Neural cell (in vitro differentiated cells): ENCODE measurements at regions not wholly inside any gene's neighbourhood (a gene's known extent, or its start where the extent isn't known, plus 50 kb on each side); places are given as distances from the start of the nearest gene placed in this dataset.

Experiments used
- H2AFZ ChIP-seq: fragments of 200-600, 300-800 bp; sonication (generic), shearing (Covaris generic); 2 replicates; pipeline ENCODE4 v1.6.0; 2014; ENCODE audit warnings: low read depth, mild to moderate bottlenecking, antibody characterized with exemption, low read length, moderate library complexity
- H3F3A ChIP-seq: fragments of 200-600 bp; shearing (Covaris generic); 2 replicates; pipeline ENCODE4 v1.6.1; 2016; ENCODE audit warnings: mild to moderate bottlenecking, moderate library complexity, mixed read lengths, antibody characterized with exemption, low read length; ENCODE audit not compliant: insufficient read depth, poor library complexity, severe bottlenecking
- H3K27ac ChIP-seq: fragments of 200-600, 300-800 bp; sonication (generic), shearing (Covaris generic); 2 replicates; pipeline ENCODE4 v1.5.1; 2014; ENCODE audit warnings: mild to moderate bottlenecking, low read length, moderate library complexity
- H3K27me3 ChIP-seq: fragments of 300-800, 200-600 bp; sonication (generic), shearing (Covaris generic); 2 replicates; pipeline ENCODE4 v1.6.0; 2014; ENCODE audit warnings: mild to moderate bottlenecking, low read depth, low read length, moderate library complexity; ENCODE audit not compliant: insufficient read depth
- H3K36me3 ChIP-seq: fragments of 300-800, 200-600 bp; sonication (generic), shearing (Covaris generic); 2 replicates; pipeline ENCODE4 v1.5.1; 2014; ENCODE audit warnings: mild to moderate bottlenecking, antibody characterized with exemption, low read length, moderate library complexity; ENCODE audit not compliant: insufficient read depth
- H3K4me2 ChIP-seq: fragments of 300-800, 200-600 bp; sonication (generic), shearing (Covaris generic); 2 replicates; pipeline ENCODE4 v1.6.0; 2014; ENCODE audit warnings: mild to moderate bottlenecking, low read length
- H3K4me3 ChIP-seq: fragments of 300-800, 200-600 bp; sonication (generic), shearing (Covaris generic); 2 replicates; pipeline ENCODE4 v1.5.1; 2014; ENCODE audit warnings: mild to moderate bottlenecking, low read length, moderate library complexity
- H3K79me2 ChIP-seq: fragments of 200-600 bp; shearing (Covaris generic); replicated peaks from 2 replicates; pipeline ENCODE4 v1.6.0; 2014; ENCODE audit warnings: mild to moderate bottlenecking, low read length, moderate library complexity; ENCODE audit not compliant: insufficient read depth
- H3K9ac ChIP-seq: fragments of 300-800, 200-600 bp; sonication (generic), shearing (Covaris generic); 2 replicates; pipeline ENCODE4 v1.6.1; 2016; ENCODE audit warnings: mild to moderate bottlenecking, low read length, mixed read lengths
- H3K9me2 ChIP-seq: fragments of 200-600 bp; shearing (Covaris generic); 2 replicates; pipeline ENCODE4 v1.6.1; 2016; ENCODE audit warnings: mild to moderate bottlenecking, low read length, mixed read lengths; ENCODE audit not compliant: insufficient read depth
- H3K9me3 ChIP-seq: fragments of 200-600, 300-800 bp; sonication (generic), shearing (Covaris generic); 2 replicates; pipeline ENCODE4 v1.6.1; 2016; ENCODE audit warnings: mild to moderate bottlenecking, mixed run types, low read length, moderate library complexity, mixed read lengths
- H4K20me1 ChIP-seq: fragments of 200-600 bp; shearing (Covaris generic); 2 replicates; pipeline ENCODE4 v1.6.1; 2016; ENCODE audit warnings: mild to moderate bottlenecking, mixed run types; ENCODE audit not compliant: insufficient read depth
- EP300 ChIP-seq: fragments of 450-650 bp; conservative IDR thresholded peaks from 2 replicates; pipeline ENCODE4 v1.6.1; 2014; ENCODE audit warnings: antibody characterized with exemption, mild to moderate bottlenecking, moderate library complexity; ENCODE audit not compliant: poor library complexity, severe bottlenecking
- EZH2 ChIP-seq: fragments of 200-600, 300-800 bp; shearing (Covaris generic), sonication (generic); IDR thresholded peaks from 2 replicates; pipeline ENCODE4 v1.6.1; 2014; ENCODE audit warnings: antibody characterized with exemption, low read length, borderline replicate concordance, mild to moderate bottlenecking; ENCODE audit not compliant: insufficient read depth, poor library complexity, severe bottlenecking
- MXI1 ChIP-seq: fragments of 450-650 bp; conservative IDR thresholded peaks from 2 replicates; pipeline ENCODE4 v1.6.1; 2014; ENCODE audit warnings: antibody characterized with exemption, mild to moderate bottlenecking; ENCODE audit not compliant: poor library complexity, severe bottlenecking
- POLR2AphosphoS5 ChIP-seq: IDR thresholded peaks from 2 replicates; pipeline ENCODE4 v1.6.1; 2012
- RAD21 ChIP-seq: fragments of 450-650 bp; conservative IDR thresholded peaks from 2 replicates; pipeline ENCODE4 v1.6.1; 2014; ENCODE audit warnings: antibody characterized with exemption, mild to moderate bottlenecking, moderate library complexity
- SMC3 ChIP-seq: fragments of 450-650 bp; conservative IDR thresholded peaks from 2 replicates; pipeline ENCODE4 v1.6.1; 2014; ENCODE audit warnings: antibody characterized with exemption, mild to moderate bottlenecking, moderate library complexity; ENCODE audit not compliant: poor library complexity
- TAF1 ChIP-seq: IDR thresholded peaks from 2 replicates; pipeline ENCODE4 v1.6.1; 2012; ENCODE audit warnings: low read depth
- TF ChIP-seq, protein P1 (sequence below): IDR thresholded peaks from 2 replicates; pipeline ENCODE4 v1.6.1; 2012; ENCODE audit warnings: borderline replicate concordance
- TF ChIP-seq, protein P2 (sequence below): fragments of 450-650 bp; IDR thresholded peaks from 2 replicates; pipeline ENCODE4 v1.5.1; 2014; ENCODE audit warnings: antibody characterized with exemption, mild to moderate bottlenecking, moderate library complexity; ENCODE audit not compliant: poor library complexity, severe bottlenecking

DNA sequence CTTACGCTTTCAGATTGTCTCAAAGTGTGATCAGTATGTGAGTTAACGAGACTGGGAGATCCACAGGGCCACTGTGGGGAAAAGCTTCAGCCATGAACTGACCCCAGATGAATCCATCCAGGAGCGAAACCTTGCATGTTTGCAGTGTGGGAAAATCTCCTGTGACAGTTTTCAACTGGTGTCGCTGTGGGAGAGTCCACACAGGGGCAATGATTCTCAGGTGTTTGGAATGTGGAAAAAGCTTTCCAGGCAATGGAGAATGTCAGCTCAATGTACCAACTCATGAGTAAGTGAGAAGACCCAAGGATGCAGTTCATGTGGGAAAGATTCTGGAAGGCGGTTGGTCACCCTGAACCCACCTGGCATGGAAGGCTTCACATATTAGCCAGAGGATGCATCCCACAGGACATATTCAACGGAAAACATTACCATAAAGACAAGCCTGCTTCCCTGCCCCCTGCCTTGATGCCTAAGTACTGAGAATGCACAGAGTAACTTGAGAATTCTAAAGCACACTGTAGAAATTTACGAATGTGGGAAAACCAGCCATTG lies 204.1 kb upstream of the BMPER start:
- H2AFZ ChIP-seq = no peak overlapping the region
- peak overlapping the region; percentile 29 for H3K27ac ChIP-seq
- no peaks in the 10 kb centered on the region for H3K9me3 ChIP-seq
- no peaks in the 10 kb centered on the region for H3K36me3 ChIP-seq
- no peaks in the 10 kb centered on the region for H3K9me2 ChIP-seq
- no peaks in the 10 kb centered on the region for H3F3A ChIP-seq
- no peaks in the 10 kb centered on the region for H3K79me2 ChIP-seq
- H4K20me1 ChIP-seq = no peaks in the 10 kb centered on the region
- H3K9ac ChIP-seq = no peak overlapping the region
- H3K4me2 ChIP-seq = no peak overlapping the region
- no peak for TF ChIP-seq TAF1
- TF ChIP-seq, protein P1, sequence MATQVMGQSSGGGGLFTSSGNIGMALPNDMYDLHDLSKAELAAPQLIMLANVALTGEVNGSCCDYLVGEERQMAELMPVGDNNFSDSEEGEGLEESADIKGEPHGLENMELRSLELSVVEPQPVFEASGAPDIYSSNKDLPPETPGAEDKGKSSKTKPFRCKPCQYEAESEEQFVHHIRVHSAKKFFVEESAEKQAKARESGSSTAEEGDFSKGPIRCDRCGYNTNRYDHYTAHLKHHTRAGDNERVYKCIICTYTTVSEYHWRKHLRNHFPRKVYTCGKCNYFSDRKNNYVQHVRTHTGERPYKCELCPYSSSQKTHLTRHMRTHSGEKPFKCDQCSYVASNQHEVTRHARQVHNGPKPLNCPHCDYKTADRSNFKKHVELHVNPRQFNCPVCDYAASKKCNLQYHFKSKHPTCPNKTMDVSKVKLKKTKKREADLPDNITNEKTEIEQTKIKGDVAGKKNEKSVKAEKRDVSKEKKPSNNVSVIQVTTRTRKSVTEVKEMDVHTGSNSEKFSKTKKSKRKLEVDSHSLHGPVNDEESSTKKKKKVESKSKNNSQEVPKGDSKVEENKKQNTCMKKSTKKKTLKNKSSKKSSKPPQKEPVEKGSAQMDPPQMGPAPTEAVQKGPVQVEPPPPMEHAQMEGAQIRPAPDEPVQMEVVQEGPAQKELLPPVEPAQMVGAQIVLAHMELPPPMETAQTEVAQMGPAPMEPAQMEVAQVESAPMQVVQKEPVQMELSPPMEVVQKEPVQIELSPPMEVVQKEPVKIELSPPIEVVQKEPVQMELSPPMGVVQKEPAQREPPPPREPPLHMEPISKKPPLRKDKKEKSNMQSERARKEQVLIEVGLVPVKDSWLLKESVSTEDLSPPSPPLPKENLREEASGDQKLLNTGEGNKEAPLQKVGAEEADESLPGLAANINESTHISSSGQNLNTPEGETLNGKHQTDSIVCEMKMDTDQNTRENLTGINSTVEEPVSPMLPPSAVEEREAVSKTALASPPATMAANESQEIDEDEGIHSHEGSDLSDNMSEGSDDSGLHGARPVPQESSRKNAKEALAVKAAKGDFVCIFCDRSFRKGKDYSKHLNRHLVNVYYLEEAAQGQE = no peak
- TF ChIP-seq, protein P2, sequence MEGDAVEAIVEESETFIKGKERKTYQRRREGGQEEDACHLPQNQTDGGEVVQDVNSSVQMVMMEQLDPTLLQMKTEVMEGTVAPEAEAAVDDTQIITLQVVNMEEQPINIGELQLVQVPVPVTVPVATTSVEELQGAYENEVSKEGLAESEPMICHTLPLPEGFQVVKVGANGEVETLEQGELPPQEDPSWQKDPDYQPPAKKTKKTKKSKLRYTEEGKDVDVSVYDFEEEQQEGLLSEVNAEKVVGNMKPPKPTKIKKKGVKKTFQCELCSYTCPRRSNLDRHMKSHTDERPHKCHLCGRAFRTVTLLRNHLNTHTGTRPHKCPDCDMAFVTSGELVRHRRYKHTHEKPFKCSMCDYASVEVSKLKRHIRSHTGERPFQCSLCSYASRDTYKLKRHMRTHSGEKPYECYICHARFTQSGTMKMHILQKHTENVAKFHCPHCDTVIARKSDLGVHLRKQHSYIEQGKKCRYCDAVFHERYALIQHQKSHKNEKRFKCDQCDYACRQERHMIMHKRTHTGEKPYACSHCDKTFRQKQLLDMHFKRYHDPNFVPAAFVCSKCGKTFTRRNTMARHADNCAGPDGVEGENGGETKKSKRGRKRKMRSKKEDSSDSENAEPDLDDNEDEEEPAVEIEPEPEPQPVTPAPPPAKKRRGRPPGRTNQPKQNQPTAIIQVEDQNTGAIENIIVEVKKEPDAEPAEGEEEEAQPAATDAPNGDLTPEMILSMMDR = no peak
- TF ChIP-seq EP300 = no peak
- TF ChIP-seq EZH2 = no peak
- TF ChIP-seq RAD21 = no peak
- no peak for TF ChIP-seq MXI1
- no peak for TF ChIP-seq POLR2AphosphoS5
- TF ChIP-seq SMC3 = no peak
- H3K27me3 ChIP-seq = no peaks in the 10 kb centered on the region
- H3K4me3 ChIP-seq = no peak overlapping the region

DNA sequence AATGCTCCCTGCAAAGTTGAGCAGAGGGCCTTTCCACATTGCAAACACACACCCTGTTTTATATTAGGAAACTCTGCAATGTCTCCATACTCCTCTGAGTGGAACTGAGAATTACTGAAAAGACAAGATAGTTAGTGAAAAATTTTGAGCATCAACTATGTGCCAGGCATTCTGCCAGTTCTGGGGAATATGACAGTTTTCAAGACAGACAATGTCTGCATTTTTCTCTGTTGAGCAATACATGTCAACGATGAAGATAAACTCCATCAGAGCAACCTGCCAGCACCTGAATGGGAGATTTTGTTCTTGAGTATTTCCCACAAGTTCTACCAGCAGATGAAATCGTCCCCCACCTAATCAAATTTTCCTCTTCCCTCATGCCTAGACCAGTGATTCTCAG lies 203.4 kb upstream of the BMPER start:
- H3K27ac ChIP-seq = peak overlapping the region; percentile 29
- H3K9me3 ChIP-seq = no peaks in the 10 kb centered on the region
- H2AFZ ChIP-seq = no peak overlapping the region
- H3K79me2 ChIP-seq = no peaks in the 10 kb centered on the region
- H3F3A ChIP-seq = no peaks in the 10 kb centered on the region
- H3K9ac ChIP-seq = no peak overlapping the region
- H4K20me1 ChIP-seq = no peaks in the 10 kb centered on the region
- H3K9me2 ChIP-seq = no peaks in the 10 kb centered on the region
- H3K4me2 ChIP-seq = no peak overlapping the region
- H3K27me3 ChIP-seq = no peaks in the 10 kb centered on the region
- no peaks in the 10 kb centered on the region for H3K36me3 ChIP-seq
- no peak overlapping the region for H3K4me3 ChIP-seq
- TF ChIP-seq TAF1 = no peak
- no peak for TF ChIP-seq EP300
- TF ChIP-seq EZH2 = no peak
- TF ChIP-seq, protein P2 = no peak
- TF ChIP-seq RAD21 = no peak
- TF ChIP-seq, protein P1 = no peak
- no peak for TF ChIP-seq POLR2AphosphoS5
- no peak for TF ChIP-seq SMC3
- no peak for TF ChIP-seq MXI1
